ENCODE measurements at regions not wholly inside any gene's neighbourhood (a gene's known extent, or its start where the extent isn't known, plus 50 kb on each side); places are given as distances from the start of the nearest gene placed in this dataset.

DNA sequence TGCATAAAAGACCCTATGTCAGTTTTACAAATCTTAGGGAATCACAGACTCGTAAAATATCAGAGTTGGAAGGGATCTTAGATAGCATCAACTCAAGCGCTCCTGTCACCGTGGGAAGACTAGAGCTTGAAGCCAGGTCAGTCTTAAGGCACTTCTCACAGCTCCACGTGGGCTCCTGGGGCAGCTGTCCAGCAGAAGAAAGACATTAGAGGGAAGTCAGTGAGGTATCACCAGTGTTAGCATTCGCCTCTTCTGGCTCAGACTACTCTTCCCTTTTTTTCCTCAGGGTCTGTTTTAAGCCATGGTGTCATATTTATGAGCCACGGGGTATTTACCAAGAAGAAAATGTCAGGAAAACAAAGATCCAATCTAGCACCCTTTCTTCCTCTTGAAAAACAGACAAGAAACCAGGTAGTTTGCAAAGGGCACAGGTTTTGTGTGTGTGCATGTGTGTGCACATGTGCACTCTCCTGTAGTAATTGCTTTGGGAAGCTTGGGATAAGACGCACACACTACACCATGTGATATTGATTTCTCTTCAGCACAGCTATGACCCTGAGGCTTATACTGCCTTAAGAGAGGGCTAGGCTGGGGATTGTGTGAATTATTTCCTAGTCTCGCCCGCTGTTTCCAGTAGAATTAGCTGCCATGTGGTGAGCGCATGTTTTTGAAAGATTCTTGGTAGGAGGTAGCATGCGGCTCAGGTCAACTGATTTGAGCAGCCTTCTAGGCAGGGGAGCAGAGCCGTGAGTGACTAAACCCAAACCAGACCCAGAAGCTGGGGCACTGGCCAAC, 61.0 kb upstream of the ELAC2 start:
- no peak for DNase-seq

DNA sequence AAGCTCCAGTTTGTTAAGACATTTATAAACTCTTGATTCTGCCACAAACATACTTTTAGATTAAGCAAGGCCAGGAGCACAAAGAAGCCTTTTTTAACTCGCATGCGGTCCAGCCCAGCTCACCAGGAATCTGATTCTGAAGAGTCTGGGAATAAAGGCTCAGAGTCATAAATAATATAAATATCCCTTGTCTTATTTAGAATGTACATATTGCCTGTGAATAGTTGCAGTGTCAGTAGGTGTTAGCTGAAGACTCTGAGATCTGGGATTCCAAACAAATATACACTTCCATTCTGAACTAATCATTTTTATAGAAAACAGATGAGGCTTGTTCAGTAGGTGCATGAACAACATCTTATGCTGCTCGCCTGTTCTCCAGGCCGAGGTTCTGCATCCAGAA, 59.1 kb upstream of the ELAC2 start:
- no peak for DNase-seq

DNA sequence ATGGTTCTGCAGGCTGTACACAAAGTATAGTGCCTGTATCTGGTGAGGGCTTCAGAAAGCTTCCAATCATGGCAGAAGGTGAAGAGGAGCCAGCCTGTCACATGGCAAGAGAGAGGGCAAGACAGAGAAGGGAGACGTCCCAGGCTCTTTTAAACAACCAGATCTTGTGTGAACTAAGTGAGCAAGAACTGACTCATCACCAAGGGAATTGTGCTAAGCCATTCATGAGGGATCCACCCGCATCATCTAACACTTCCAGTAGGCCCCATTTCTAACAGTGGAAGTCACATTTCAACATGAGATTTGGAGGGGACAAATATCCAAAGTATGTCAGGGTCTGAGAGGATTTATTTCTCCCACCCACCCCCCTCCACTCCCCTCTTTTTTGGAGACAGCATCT, 56.2 kb upstream of the ELAC2 start:
- DNase-seq = no peak

DNA sequence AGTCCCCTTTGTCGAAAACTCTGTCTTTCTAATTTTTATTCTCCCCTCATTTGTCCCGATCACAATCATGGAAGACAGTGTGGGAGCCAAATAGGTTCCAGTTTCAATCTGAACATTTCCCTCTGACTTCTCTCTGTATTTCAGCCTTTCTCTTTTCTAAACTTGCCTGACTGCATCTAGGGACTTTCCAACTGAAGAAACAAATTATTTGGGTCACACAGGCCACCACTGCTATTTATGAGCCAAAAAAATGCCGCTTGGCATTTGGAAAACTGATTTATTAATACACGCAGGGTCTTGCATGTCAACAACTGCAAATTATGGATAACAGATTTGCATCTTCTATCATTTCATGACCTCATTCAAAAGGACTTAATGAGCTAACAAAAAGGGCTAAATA, 55.2 kb upstream of the ELAC2 start:
- no peak for DNase-seq

DNA sequence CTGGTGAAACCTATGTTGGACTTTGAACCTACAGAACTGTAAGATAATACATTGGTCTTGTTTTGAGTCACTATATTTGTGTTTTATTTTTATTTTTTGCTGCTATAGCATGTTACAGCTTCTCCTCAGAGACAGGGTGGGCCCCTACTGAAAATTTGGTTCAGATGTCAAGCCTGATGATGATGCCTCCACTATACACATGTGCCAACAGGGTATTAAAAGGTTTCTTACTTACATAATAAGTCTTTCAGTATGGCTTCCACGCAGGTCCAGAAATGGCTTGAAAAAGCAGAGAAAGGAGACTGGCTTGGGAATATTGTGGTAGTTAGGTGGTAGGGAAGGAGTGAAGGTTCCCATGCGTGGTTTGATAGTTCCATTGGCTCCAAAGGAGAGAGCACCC, 52.9 kb upstream of the ELAC2 start:
- no peak for DNase-seq

DNA sequence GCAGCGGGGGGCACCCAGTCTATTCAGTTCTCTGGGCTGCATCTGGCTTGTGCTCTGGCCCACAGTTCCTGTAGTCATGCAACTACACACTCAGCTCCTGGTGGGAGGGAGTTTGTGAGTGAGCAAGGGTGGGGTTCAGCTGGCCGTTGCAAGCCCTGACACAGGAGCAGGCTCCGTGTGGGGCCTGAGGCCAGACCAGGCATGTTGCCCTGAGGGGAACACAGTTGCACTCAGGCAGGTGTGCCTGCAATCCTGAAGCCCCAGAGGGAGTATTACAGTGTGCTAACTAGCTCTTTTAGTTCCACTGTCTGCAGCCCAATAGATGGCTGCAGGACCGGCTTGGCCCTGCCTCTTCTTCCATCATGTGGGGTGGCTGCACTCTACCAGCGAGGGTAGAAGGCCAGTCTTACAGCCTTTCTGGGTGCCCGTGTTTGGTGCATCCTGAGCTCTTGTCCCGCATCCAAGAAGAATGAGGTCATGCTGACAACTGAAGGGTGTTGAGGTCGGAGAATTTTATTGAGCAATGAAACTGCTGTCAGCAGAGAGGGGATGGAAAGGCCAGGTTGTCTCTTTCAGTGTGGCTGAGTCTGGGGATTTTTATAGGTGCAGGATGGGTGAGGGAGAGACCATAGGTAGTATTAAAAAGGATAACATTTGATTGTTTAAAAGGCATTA, 49.9 kb upstream of the ELAC2 start:
- DNase-seq = no peak
